ENCODE measurements at regions not wholly inside any gene's neighbourhood (a gene's known extent, or its start where the extent isn't known, plus 50 kb on each side); places are given as distances from the start of the nearest gene placed in this dataset.

- TF ChIP-seq CTCF (IDR thresholded peaks at IDR 0.05) (no peak), POLR2A (IDR thresholded peaks at IDR 0.05) (no peak)
Measured at GRCh38 chr5:61257421-61257820, 74.6 kb upstream of the ZSWIM6 start.
